ENCODE measurements at regions not wholly inside any gene's neighbourhood (a gene's known extent, or its start where the extent isn't known, plus 50 kb on each side); places are given as distances from the start of the nearest gene placed in this dataset.

GRCh38 chr3:88611826-88612326 lies 462.1 kb downstream of the C3orf38 start:
- DNase-seq = no peak
- Histone ChIP-seq H3K4me3 (ENCODE audit: insufficient read depth, low read depth, low read length) (no peak overlapping the region), H3K36me3 (replicated peaks; ENCODE audit: control insufficient read depth, insufficient read depth, low read length) (no peaks in the 10 kb centered on the region), H3K27me3 (ENCODE audit: control insufficient read depth, insufficient read depth, low read length) (no peaks in the 10 kb centered on the region)

GRCh38 chr3:88616413-88616812 lies 466.7 kb downstream of the C3orf38 start:
- DNase-seq = no peak
- Histone ChIP-seq H3K36me3 (replicated peaks; ENCODE audit: control insufficient read depth, insufficient read depth, low read length) (no peaks in the 10 kb centered on the region), H3K27me3 (ENCODE audit: control insufficient read depth, insufficient read depth, low read length) (no peaks in the 10 kb centered on the region), H3K4me3 (ENCODE audit: insufficient read depth, low read depth, low read length) (no peak overlapping the region)

- H3K27me3 ChIP-seq (ENCODE audit: control insufficient read depth, insufficient read depth, low read length) = no peaks in the 10 kb centered on the region
- no peak overlapping the region for H3K4me3 ChIP-seq (ENCODE audit: insufficient read depth, low read depth, low read length)
- DNase-seq = no peak
- H3K36me3 ChIP-seq (replicated peaks; ENCODE audit: control insufficient read depth, insufficient read depth, low read length) = no peaks in the 10 kb centered on the region
These were observed 467.5 kb downstream of the C3orf38 start for GRCh38 chr3:88617283-88617682.

- Histone ChIP-seq H3K36me3 (replicated peaks; ENCODE audit: control insufficient read depth, insufficient read depth, low read length) (no peaks in the 10 kb centered on the region), H3K4me3 (ENCODE audit: insufficient read depth, low read depth, low read length) (no peak overlapping the region), H3K27me3 (ENCODE audit: control insufficient read depth, insufficient read depth, low read length) (no peaks in the 10 kb centered on the region)
- DNase-seq = no peak
These were observed 468.4 kb downstream of the C3orf38 start for GRCh38 chr3:88618021-88618645.

GRCh38 chr3:88621586-88621985 lies 471.8 kb downstream of the C3orf38 start:
- no peaks in the 10 kb centered on the region for H3K27me3 ChIP-seq (ENCODE audit: control insufficient read depth, insufficient read depth, low read length)
- H3K4me3 ChIP-seq (ENCODE audit: insufficient read depth, low read depth, low read length) = no peak overlapping the region
- no peak for DNase-seq
- no peaks in the 10 kb centered on the region for H3K36me3 ChIP-seq (replicated peaks; ENCODE audit: control insufficient read depth, insufficient read depth, low read length)

- no peaks in the 10 kb centered on the region for H3K36me3 ChIP-seq (replicated peaks; ENCODE audit: control insufficient read depth, insufficient read depth, low read length)
- no peak for DNase-seq
- H3K4me3 ChIP-seq (ENCODE audit: insufficient read depth, low read depth, low read length) = no peak overlapping the region
- no peaks in the 10 kb centered on the region for H3K27me3 ChIP-seq (ENCODE audit: control insufficient read depth, insufficient read depth, low read length)
These were observed 473.9 kb downstream of the C3orf38 start for GRCh38 chr3:88623709-88624108.

- H3K36me3 ChIP-seq (replicated peaks; ENCODE audit: control insufficient read depth, insufficient read depth, low read length) = no peaks in the 10 kb centered on the region
- no peaks in the 10 kb centered on the region for H3K27me3 ChIP-seq (ENCODE audit: control insufficient read depth, insufficient read depth, low read length)
- no peak overlapping the region for H3K4me3 ChIP-seq (ENCODE audit: insufficient read depth, low read depth, low read length)
- DNase-seq = no peak
These were observed 476.8 kb downstream of the C3orf38 start for GRCh38 chr3:88626456-88627120.

GRCh38 chr3:88628901-88629300 lies 478.5 kb upstream of the EPHA3 start:
- no peaks in the 10 kb centered on the region for H3K36me3 ChIP-seq (replicated peaks; ENCODE audit: control insufficient read depth, insufficient read depth, low read length)
- H3K4me3 ChIP-seq (ENCODE audit: insufficient read depth, low read depth, low read length) = no peak overlapping the region

GRCh38 chr3:88632226-88632625 lies 475.2 kb upstream of the EPHA3 start:
- DNase-seq = no peak
- Histone ChIP-seq H3K4me3 (ENCODE audit: insufficient read depth, low read depth, low read length) (no peak overlapping the region), H3K27me3 (ENCODE audit: control insufficient read depth, insufficient read depth, low read length) (no peaks in the 10 kb centered on the region), H3K36me3 (replicated peaks; ENCODE audit: control insufficient read depth, insufficient read depth, low read length) (no peaks in the 10 kb centered on the region)

More at GRCh38 chr3:88628901-88629300, 478.5 kb upstream of the EPHA3 start:
- no peak for DNase-seq
- H3K27me3 ChIP-seq (ENCODE audit: control insufficient read depth, insufficient read depth, low read length) = no peaks in the 10 kb centered on the region

- no peak overlapping the region for H3K4me3 ChIP-seq (ENCODE audit: insufficient read depth, low read depth, low read length)
- H3K36me3 ChIP-seq (replicated peaks; ENCODE audit: control insufficient read depth, insufficient read depth, low read length) = no peaks in the 10 kb centered on the region
- H3K27me3 ChIP-seq (ENCODE audit: control insufficient read depth, insufficient read depth, low read length) = no peaks in the 10 kb centered on the region
- DNase-seq = no peak
These were observed 466.8 kb upstream of the EPHA3 start for GRCh38 chr3:88640581-88640980.

GRCh38 chr3:88641033-88641604 lies 466.3 kb upstream of the EPHA3 start:
- Histone ChIP-seq H3K36me3 (replicated peaks; ENCODE audit: control insufficient read depth, insufficient read depth, low read length) (no peaks in the 10 kb centered on the region), H3K4me3 (ENCODE audit: insufficient read depth, low read depth, low read length) (no peak overlapping the region), H3K27me3 (ENCODE audit: control insufficient read depth, insufficient read depth, low read length) (no peaks in the 10 kb centered on the region)
- DNase-seq = no peak

GRCh38 chr3:88657459-88657858 lies 450.0 kb upstream of the EPHA3 start:
- Histone ChIP-seq H3K27me3 (ENCODE audit: control insufficient read depth, insufficient read depth, low read length) (no peaks in the 10 kb centered on the region), H3K36me3 (replicated peaks; ENCODE audit: control insufficient read depth, insufficient read depth, low read length) (no peaks in the 10 kb centered on the region), H3K4me3 (ENCODE audit: insufficient read depth, low read depth, low read length) (no peak overlapping the region)
- no peak for DNase-seq

GRCh38 chr3:88661433-88661824 lies 446.0 kb upstream of the EPHA3 start:
- no peak for DNase-seq
- Histone ChIP-seq H3K27me3 (ENCODE audit: control insufficient read depth, insufficient read depth, low read length) (no peaks in the 10 kb centered on the region), H3K36me3 (replicated peaks; ENCODE audit: control insufficient read depth, insufficient read depth, low read length) (no peaks in the 10 kb centered on the region), H3K4me3 (ENCODE audit: insufficient read depth, low read depth, low read length) (no peak overlapping the region)

GRCh38 chr3:88668180-88668579 lies 439.2 kb upstream of the EPHA3 start:
- Histone ChIP-seq H3K4me3 (ENCODE audit: insufficient read depth, low read depth, low read length) (no peak overlapping the region), H3K36me3 (replicated peaks; ENCODE audit: control insufficient read depth, insufficient read depth, low read length) (no peaks in the 10 kb centered on the region), H3K27me3 (ENCODE audit: control insufficient read depth, insufficient read depth, low read length) (no peaks in the 10 kb centered on the region)
- no peak for DNase-seq

- H3K27me3 ChIP-seq (ENCODE audit: control insufficient read depth, insufficient read depth, low read length) = no peaks in the 10 kb centered on the region
- no peaks in the 10 kb centered on the region for H3K36me3 ChIP-seq (replicated peaks; ENCODE audit: control insufficient read depth, insufficient read depth, low read length)
- DNase-seq = no peak
- no peak overlapping the region for H3K4me3 ChIP-seq (ENCODE audit: insufficient read depth, low read depth, low read length)
These were observed 435.8 kb upstream of the EPHA3 start for GRCh38 chr3:88671573-88671972.
